ENCODE measurements at regions not wholly inside any gene's neighbourhood (a gene's known extent, or its start where the extent isn't known, plus 50 kb on each side); places are given as distances from the start of the nearest gene placed in this dataset.

DNA sequence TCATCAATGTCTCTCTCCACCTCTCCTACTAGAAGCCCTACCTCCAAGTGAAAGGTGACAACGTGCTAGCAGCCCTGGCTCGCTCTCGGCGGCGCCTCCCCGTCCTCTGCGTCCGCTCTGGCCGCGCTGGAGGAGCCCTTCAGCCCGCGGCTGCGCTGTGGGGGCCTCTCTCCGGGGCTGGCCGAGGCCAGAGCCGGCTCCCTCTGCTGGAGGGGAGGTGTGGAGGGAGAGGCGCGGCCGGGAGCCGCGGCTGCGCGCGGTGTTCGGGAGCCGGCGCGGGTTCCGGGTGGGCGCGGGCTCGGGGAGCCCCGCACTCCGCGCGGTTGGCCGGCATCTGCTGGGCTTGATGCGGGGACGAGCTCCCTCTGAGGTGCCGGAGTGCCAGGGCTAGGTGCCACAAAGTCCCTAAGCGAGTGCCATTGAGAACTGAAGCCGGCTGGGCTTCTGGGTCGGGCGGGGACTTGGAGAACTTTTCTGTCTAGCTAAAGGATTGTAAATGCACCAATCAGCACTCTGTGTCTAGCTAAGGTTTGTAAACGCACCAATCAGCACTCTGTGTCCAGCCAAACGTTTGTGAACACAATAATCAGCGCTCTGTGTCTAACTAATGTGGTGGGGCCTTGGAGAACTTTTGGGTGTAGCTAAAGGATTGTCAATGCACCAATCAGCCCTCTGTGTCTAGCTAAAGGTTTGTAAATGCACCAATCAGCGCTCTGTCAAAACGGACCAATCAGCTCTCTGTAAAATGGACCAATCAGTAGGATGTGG, 84.8 kb upstream of the ARRDC4 start:
- TF ChIP-seq, protein P1, sequence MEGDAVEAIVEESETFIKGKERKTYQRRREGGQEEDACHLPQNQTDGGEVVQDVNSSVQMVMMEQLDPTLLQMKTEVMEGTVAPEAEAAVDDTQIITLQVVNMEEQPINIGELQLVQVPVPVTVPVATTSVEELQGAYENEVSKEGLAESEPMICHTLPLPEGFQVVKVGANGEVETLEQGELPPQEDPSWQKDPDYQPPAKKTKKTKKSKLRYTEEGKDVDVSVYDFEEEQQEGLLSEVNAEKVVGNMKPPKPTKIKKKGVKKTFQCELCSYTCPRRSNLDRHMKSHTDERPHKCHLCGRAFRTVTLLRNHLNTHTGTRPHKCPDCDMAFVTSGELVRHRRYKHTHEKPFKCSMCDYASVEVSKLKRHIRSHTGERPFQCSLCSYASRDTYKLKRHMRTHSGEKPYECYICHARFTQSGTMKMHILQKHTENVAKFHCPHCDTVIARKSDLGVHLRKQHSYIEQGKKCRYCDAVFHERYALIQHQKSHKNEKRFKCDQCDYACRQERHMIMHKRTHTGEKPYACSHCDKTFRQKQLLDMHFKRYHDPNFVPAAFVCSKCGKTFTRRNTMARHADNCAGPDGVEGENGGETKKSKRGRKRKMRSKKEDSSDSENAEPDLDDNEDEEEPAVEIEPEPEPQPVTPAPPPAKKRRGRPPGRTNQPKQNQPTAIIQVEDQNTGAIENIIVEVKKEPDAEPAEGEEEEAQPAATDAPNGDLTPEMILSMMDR (IDR thresholded peaks at IDR 0.05): no peak
- TF ChIP-seq POLR2AphosphoS5 (IDR thresholded peaks at IDR 0.05): no peak

Data from breast epithelium (tissue), 3 donors.